GM19468 (cell line): ENCODE measurements at regions not wholly inside any gene's neighbourhood (a gene's known extent, or its start where the extent isn't known, plus 50 kb on each side); places are given as distances from the start of the nearest gene placed in this dataset.

Experiments used
- ATAC-seq: cut with Tn5 transposase; IDR thresholded peaks from one replicate; pipeline ENCODE4 v1.9.1; 2021; ENCODE audit warnings: mild to moderate bottlenecking, moderate library complexity, moderate number of reproducible peaks; ENCODE audit not compliant: unreplicated experiment; ENCODE audit errors: extremely low read depth

GRCh38 chr22:22099833-22100812, 117.5 kb upstream of the TOP3B start:
- ATAC-seq, result no peak

GRCh38 chr22:22099194-22099486, 116.6 kb upstream of the TOP3B start:
- ATAC-seq, result peak; percentile 52

- no peak for ATAC-seq
These were observed 116.0 kb upstream of the TOP3B start for GRCh38 chr22:22098457-22099193.

- ATAC-seq, result no peak
These were observed 115.2 kb upstream of the TOP3B start for GRCh38 chr22:22097727-22098228.

- no peak for ATAC-seq
These were observed 112.3 kb upstream of the TOP3B start for GRCh38 chr22:22094921-22095320.

GRCh38 chr22:22094514-22094913, 111.9 kb upstream of the TOP3B start:
- ATAC-seq, result no peak

- ATAC-seq, result no peak
These were observed 111.2 kb upstream of the TOP3B start for GRCh38 chr22:22093743-22094142.

- ATAC-seq, result no peak
These were observed 110.4 kb upstream of the TOP3B start for GRCh38 chr22:22092974-22093373.

GRCh38 chr22:22092101-22092500, 109.5 kb upstream of the TOP3B start:
- no peak for ATAC-seq

GRCh38 chr22:22091400-22091878, 108.9 kb upstream of the TOP3B start:
- no peak for ATAC-seq

- no peak for ATAC-seq
These were observed 108.2 kb upstream of the TOP3B start for GRCh38 chr22:22090650-22091399.

- ATAC-seq, result no peak
These were observed 107.1 kb upstream of the TOP3B start for GRCh38 chr22:22089459-22090308.

GRCh38 chr22:22088658-22089458, 106.3 kb upstream of the TOP3B start:
- ATAC-seq, result no peak

- no peak for ATAC-seq
These were observed 105.5 kb upstream of the TOP3B start for GRCh38 chr22:22087854-22088657.

GRCh38 chr22:22086501-22087158, 104.0 kb upstream of the TOP3B start:
- ATAC-seq, result no peak

GRCh38 chr22:22085702-22086500, 103.3 kb upstream of the TOP3B start:
- ATAC-seq, result no peak
